Esophagus muscularis mucosa (tissue), 4 donors: ENCODE measurements at regions not wholly inside any gene's neighbourhood (a gene's known extent, or its start where the extent isn't known, plus 50 kb on each side); places are given as distances from the start of the nearest gene placed in this dataset.
A peak's percentile ranks its signal among the peaks of the same experiment; 100 is the strongest.

ENCODE experiments used
- DNase-seq: peaks from one replicate; pipeline ENCODE4 v3.0.0-alpha.2; 2017; ENCODE audit errors: extremely low spot score
- H3K27ac ChIP-seq, 4 donors: fragments of 200-600 bp; sonication (generic); replicated peaks in 1 of 4; 1 replicate in 3 of 4; 2 replicates in 1 of 4; pipeline ENCODE4 v1.5.1; 2016 to 2019; ENCODE audit warnings: mild to moderate bottlenecking in 1 of 4
- H3K27me3 ChIP-seq, 4 donors: fragments of 200-600 bp; sonication (generic); one replicate each; pipeline versions ENCODE4 v1.5.1 to v1.6.0; 2016 to 2019
- H3K36me3 ChIP-seq, 4 donors: fragments of 200-600 bp; sonication (generic); one replicate each; pipeline ENCODE4 v1.5.1; 2016 to 2019
- H3K4me1 ChIP-seq, 4 donors: fragments of 200-600 bp; sonication (generic); one replicate each; pipeline ENCODE4 v1.5.1; 2016 to 2019
- H3K4me3 ChIP-seq, 4 donors: fragments of 200-600 bp; sonication (generic); 1 replicate in 2 of 4; 2 replicates in 2 of 4; pipeline ENCODE4 v1.5.1; 2016 to 2019; ENCODE audit warnings: mild to moderate bottlenecking in 4 of 4, moderate library complexity in 1 of 4
- H3K9me3 ChIP-seq, 4 donors: fragments of 200-600 bp; sonication (generic); 1 replicate in 3 of 4; 2 replicates in 1 of 4; pipeline ENCODE4 v1.5.1; 2016 to 2019
- CTCF ChIP-seq, 3 experiments: fragments of 200-600 bp in 2 of 3; fragments of 450-650 bp in 1 of 3; sonication (generic) in 2 of 3; IDR thresholded peaks; one replicate each; pipeline ENCODE4 v1.5.1; 2017 to 2019; ENCODE audit warnings: antibody characterized with exemption in 3 of 3, mild to moderate bottlenecking in 2 of 3, moderate library complexity in 1 of 3
- EP300 ChIP-seq: sonication (generic); formaldehyde crosslinking; IDR thresholded peaks from one replicate; pipeline ENCODE4 v1.6.1; 2017; ENCODE audit warnings: antibody characterized with exemption
- POLR2A ChIP-seq: fragments of 450-650 bp; IDR thresholded peaks from one replicate; pipeline ENCODE4 v1.6.1; 2017; ENCODE audit warnings: antibody characterized with exemption, moderate library complexity, mild to moderate bottlenecking, low read depth
- POLR2AphosphoS5 ChIP-seq, 2 donors: sonication (generic); formaldehyde crosslinking; IDR thresholded peaks; one replicate each; pipeline ENCODE4 v1.6.1; 2017; ENCODE audit warnings: antibody characterized with exemption in 2 of 2
- WGBS: methylation state at CpG from one replicate; pipeline ENCODE4 v1.1.5; 2018; 5-methylcytosine and 5-hydroxymethylcytosine counted together
- intact Hi-C: fragments of 100-400 bp; cut with DNase I; formaldehyde crosslinking; loops from one replicate; pipeline ENCODE4 v1.15.1; 2023

- H3K9me3 ChIP-seq: no peaks in the 10 kb centered on the region
- H3K4me3 ChIP-seq: no peak overlapping the region
- intact Hi-C loops: loop anchor here (10.0 kb wide), 1 partner anchor 140 kb away; no protein-coding TSS in a partner anchor
- WGBS: 79% methylated on average over 9 of the region's 9 CpGs
- no peaks in the 10 kb centered on the region for H3K27me3 ChIP-seq
- no peak for DNase-seq
- no peak overlapping the region for H3K27ac ChIP-seq
- H3K4me1 ChIP-seq: no peaks in the 10 kb centered on the region
- TF ChIP-seq POLR2A (no peak), POLR2AphosphoS5 (IDR thresholded peaks at IDR 0.05) (no peak), CTCF (IDR thresholded peaks at IDR 0.05) (no peak), EP300 (no peak)
- no peaks in the 10 kb centered on the region for H3K36me3 ChIP-seq
These were observed 190.0 kb upstream of the KLF6 start for GRCh38 chr10:3975016-3975415.

- TF ChIP-seq CTCF (IDR thresholded peaks at IDR 0.05) (no peak), EP300 (no peak), POLR2AphosphoS5 (IDR thresholded peaks at IDR 0.05) (no peak), POLR2A (no peak)
- Histone ChIP-seq H3K4me3 (no peak overlapping the region), H3K9me3 (no peaks in the 10 kb centered on the region), H3K27me3 (no peaks in the 10 kb centered on the region), H3K36me3 (no peaks in the 10 kb centered on the region), H3K27ac (peak overlapping the region in 1 of 4 donors; percentile 3), H3K4me1 (no peaks in the 10 kb centered on the region)
- intact Hi-C loops: loop anchor here (10.0 kb wide), 1 partner anchor 142 kb away; no protein-coding TSS in a partner anchor
- 79% methylated on average over 5 of the region's 5 CpGs for WGBS
- DNase-seq: peak; percentile 89
These were observed 187.7 kb upstream of the KLF6 start for GRCh38 chr10:3972460-3973301.

- 81% methylated on average over 6 of the region's 6 CpGs for WGBS
- Histone ChIP-seq H3K27me3 (no peaks in the 10 kb centered on the region), H3K4me1 (no peaks in the 10 kb centered on the region), H3K27ac (no peak overlapping the region), H3K4me3 (no peak overlapping the region), H3K36me3 (no peaks in the 10 kb centered on the region), H3K9me3 (no peaks in the 10 kb centered on the region)
- no peak for TF ChIP-seq EP300
- DNase-seq: no peak
- intact Hi-C loops: loop anchor here (10.0 kb wide), 1 partner anchor 143 kb away; no protein-coding TSS in a partner anchor
These were observed 186.7 kb upstream of the KLF6 start for GRCh38 chr10:3971713-3972112.

- intact Hi-C loops: loop anchor here (10.0 kb wide), 1 partner anchor 145 kb away; no protein-coding TSS in a partner anchor
- DNase-seq: no peak
- H3K4me1 ChIP-seq: no peaks in the 10 kb centered on the region
- no peak overlapping the region for H3K4me3 ChIP-seq
- H3K9me3 ChIP-seq: no peaks in the 10 kb centered on the region
- WGBS: 94% methylated on average over 8 of the region's 8 CpGs
- TF ChIP-seq POLR2AphosphoS5 (IDR thresholded peaks at IDR 0.05): no peak
- TF ChIP-seq EP300: no peak
- TF ChIP-seq POLR2A: no peak
- no peak for TF ChIP-seq CTCF (IDR thresholded peaks at IDR 0.05)
- no peaks in the 10 kb centered on the region for H3K27me3 ChIP-seq
- no peak overlapping the region for H3K27ac ChIP-seq
- no peaks in the 10 kb centered on the region for H3K36me3 ChIP-seq
These were observed 185.1 kb upstream of the KLF6 start for GRCh38 chr10:3969876-3970666.

- Histone ChIP-seq H3K4me3 (no peak overlapping the region), H3K27ac (no peak overlapping the region), H3K9me3 (no peaks in the 10 kb centered on the region), H3K4me1 (no peaks in the 10 kb centered on the region), H3K36me3 (no peaks in the 10 kb centered on the region), H3K27me3 (no peaks in the 10 kb centered on the region)
- intact Hi-C loops: no loop called here
- DNase-seq: no peak
- no peak for TF ChIP-seq POLR2A
- no peak for TF ChIP-seq POLR2AphosphoS5 (IDR thresholded peaks at IDR 0.05)
- no peak for TF ChIP-seq CTCF (IDR thresholded peaks at IDR 0.05)
- TF ChIP-seq EP300: no peak
- 92% methylated on average over 6 of the region's 6 CpGs for WGBS
These were observed 183.7 kb upstream of the KLF6 start for GRCh38 chr10:3968727-3969126.
